GM13976 (cell line): ENCODE measurements at regions not wholly inside any gene's neighbourhood (a gene's known extent, or its start where the extent isn't known, plus 50 kb on each side); places are given as distances from the start of the nearest gene placed in this dataset.
"Not testable (repeated sequence)": the region's sequence is repeated elsewhere in the genome, so short reads cannot be mapped to it uniquely, and the experiment has no call there.

Experiments
- DNase-seq: peaks from one replicate; pipeline ENCODE4 v3.0.0; 2012; ENCODE audit warnings: low spot score
- CTCF ChIP-seq: IDR thresholded peaks from 2 replicates; pipeline ENCODE4 v1.5.1; 2012; ENCODE audit warnings: borderline replicate concordance, mild to moderate bottlenecking; ENCODE audit not compliant: insufficient read depth; ENCODE audit errors: extremely low read depth, missing control alignments, control extremely low read depth
- in situ Hi-C: fragments of 300-500 bp; cut with MboI; formaldehyde crosslinking; loops from one replicate; pipeline ENCODE4 v1.12.0; 2022; ENCODE audit warnings: low sequenced_read_pairs, mixed read lengths, inconsistent platforms; ENCODE audit not compliant: unreplicated experiment

DNA sequence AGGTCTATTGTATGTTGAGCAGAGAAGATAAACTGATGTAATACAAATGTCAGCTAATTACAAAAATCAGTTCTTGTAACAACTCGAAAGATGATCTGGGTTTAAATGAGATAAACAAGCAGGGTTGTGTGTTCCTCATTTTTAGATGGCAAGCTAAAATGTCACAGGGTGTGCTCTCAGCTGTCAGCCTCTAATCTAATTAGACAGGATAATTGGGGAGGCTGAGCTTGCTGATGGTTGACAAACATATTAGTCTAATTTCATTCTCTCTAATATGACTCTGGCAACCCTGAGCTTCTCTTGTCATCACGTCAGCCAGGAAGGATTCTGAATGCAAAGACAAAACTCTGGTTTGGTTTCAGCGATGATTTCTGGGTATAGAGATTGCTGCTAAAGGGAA lies 335.3 kb upstream of the KAZN start:
- TF ChIP-seq CTCF = no peak
- no peak for DNase-seq
- in situ Hi-C loops = no loop called here

GRCh38 chr1:14263671-14264070 lies 334.8 kb upstream of the KAZN start:
- in situ Hi-C loops = no loop called here
- DNase-seq = no peak
- TF ChIP-seq CTCF = no peak

DNA sequence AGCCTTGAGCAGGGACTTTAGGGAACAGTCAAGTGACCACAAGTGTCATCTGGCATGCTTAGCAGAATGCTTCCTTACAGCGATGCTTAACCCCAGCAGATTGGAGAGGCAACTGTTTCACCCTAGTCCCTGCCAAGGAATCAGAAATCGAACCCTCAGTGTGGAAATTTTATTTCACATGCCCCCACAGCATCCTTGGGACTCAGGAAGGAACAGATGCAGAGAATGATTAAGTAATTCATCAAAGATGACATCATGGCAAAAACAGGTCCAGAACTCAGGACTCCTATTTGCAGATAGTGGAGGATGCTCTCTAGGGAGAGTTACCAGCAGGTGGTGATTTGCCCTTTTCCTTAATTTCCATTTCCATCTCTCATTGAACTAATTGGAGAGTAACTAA lies 333.0 kb upstream of the KAZN start:
- DNase-seq = no peak
- in situ Hi-C loops = no loop called here
- no peak for TF ChIP-seq CTCF

GRCh38 chr1:14267991-14268390 lies 330.5 kb upstream of the KAZN start:
- in situ Hi-C loops = no loop called here

DNA sequence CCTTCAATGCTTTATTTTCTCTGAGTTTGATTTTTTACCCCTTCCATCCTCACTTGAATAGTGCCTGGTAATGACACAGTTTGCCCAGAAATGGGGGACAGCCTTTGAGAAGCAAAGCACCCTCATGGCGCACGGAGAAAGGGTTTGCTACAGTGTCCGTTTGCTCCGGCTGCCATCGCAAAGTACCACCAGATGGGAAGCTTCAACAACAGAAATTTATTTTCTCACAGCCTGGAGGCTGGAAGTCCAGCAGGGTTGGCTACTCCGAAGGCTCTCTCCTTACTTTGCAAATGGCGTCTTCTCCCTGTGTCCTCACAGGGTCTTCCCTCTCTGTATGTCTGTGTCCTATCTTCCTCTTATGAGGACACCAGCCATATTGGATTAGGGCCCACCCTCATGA lies 327.7 kb upstream of the KAZN start:
- no peak for DNase-seq
- TF ChIP-seq CTCF = no peak
- in situ Hi-C loops = no loop called here

More at GRCh38 chr1:14267991-14268390, 330.5 kb upstream of the KAZN start:
- no peak for TF ChIP-seq CTCF
- DNase-seq = no peak

- TF ChIP-seq CTCF = no peak
- in situ Hi-C loops = no loop called here
Observed at GRCh38 chr1:14273811-14274210, 324.7 kb upstream of the KAZN start.

GRCh38 chr1:14279891-14280290 lies 318.6 kb upstream of the KAZN start:
- in situ Hi-C loops, DNase-seq: not testable (repeated sequence)

More at GRCh38 chr1:14273811-14274210, 324.7 kb upstream of the KAZN start:
- DNase-seq = no peak
